CD14-positive monocyte (primary cell): ENCODE measurements at regions not wholly inside any gene's neighbourhood (a gene's known extent, or its start where the extent isn't known, plus 50 kb on each side); places are given as distances from the start of the nearest gene placed in this dataset.

Source experiments
- DNase-seq, 3 donors: peaks; one replicate each; pipeline ENCODE4 v3.0.0-alpha.2; 2011 to 2022
- H2AFZ ChIP-seq: 2 replicates; pipeline ENCODE4 v1.6.0; 2012; ENCODE audit warnings: mild to moderate bottlenecking, low read depth, low read length, inconsistent platforms; ENCODE audit not compliant: insufficient read depth, poor library complexity, severe bottlenecking
- H3K27ac ChIP-seq, 2 donors: 1 replicate in 1 of 2; 2 replicates in 1 of 2; pipeline ENCODE4 v1.5.1; 2012 to 2013; ENCODE audit warnings: low read length in 2 of 2, control low read depth in 1 of 2, inconsistent platforms in 1 of 2, low read depth in 1 of 2, mild to moderate bottlenecking in 1 of 2
- H3K27me3 ChIP-seq, 2 donors: one replicate each; pipeline versions ENCODE4 v1.6.0 to v1.6.1; 2011 to 2013; ENCODE audit warnings: low read length in 2 of 2; ENCODE audit not compliant: control insufficient read depth in 2 of 2, insufficient read depth in 2 of 2
- H3K36me3 ChIP-seq, 2 donors: replicated peaks in 1 of 2; 1 replicate in 1 of 2; 2 replicates in 1 of 2; pipeline versions ENCODE4 v1.5.1 to v1.6.1; 2012 to 2013; ENCODE audit warnings: low read length in 2 of 2, control low read depth in 1 of 2, inconsistent platforms in 1 of 2, mild to moderate bottlenecking in 1 of 2; ENCODE audit not compliant: insufficient read depth in 2 of 2, control insufficient read depth in 1 of 2
- H3K4me1 ChIP-seq, 2 donors: 1 replicate in 1 of 2; 2 replicates in 1 of 2; pipeline versions ENCODE4 v1.5.1 to v1.6.1; 2012 to 2013; ENCODE audit warnings: low read length in 2 of 2, control low read depth in 1 of 2, inconsistent platforms in 1 of 2, mild to moderate bottlenecking in 1 of 2, moderate library complexity in 1 of 2; ENCODE audit not compliant: insufficient read depth in 2 of 2, control insufficient read depth in 1 of 2
- H3K4me2 ChIP-seq: replicated peaks from 2 replicates; pipeline ENCODE3; 2012; ENCODE audit warnings: low read length, moderate library complexity, mild to moderate bottlenecking; ENCODE audit not compliant: poor library complexity, severe bottlenecking; ENCODE audit errors: extremely low read depth
- H3K4me3 ChIP-seq, 3 experiments: fragments of 200-600 bp in 1 of 3; sonication (generic) in 1 of 3; replicated peaks in 1 of 3; 1 replicate in 2 of 3; 2 replicates in 1 of 3; pipeline ENCODE4 v1.5.1; 2011 to 2013; ENCODE audit warnings: low read length in 3 of 3, mild to moderate bottlenecking in 3 of 3, control low read depth in 2 of 3, low read depth in 2 of 3, inconsistent platforms in 1 of 3, moderate library complexity in 1 of 3
- H3K79me2 ChIP-seq: 2 replicates; pipeline ENCODE4 v1.6.0; 2012; ENCODE audit warnings: mild to moderate bottlenecking, control low read depth, inconsistent platforms, low read length, moderate library complexity; ENCODE audit not compliant: insufficient read depth
- H3K9ac ChIP-seq: 2 replicates; pipeline ENCODE4 v1.6.0; 2017; ENCODE audit warnings: low read length, mild to moderate bottlenecking; ENCODE audit not compliant: insufficient read depth, poor library complexity, severe bottlenecking
- H3K9me3 ChIP-seq, 2 donors: replicated peaks in 1 of 2; 1 replicate in 1 of 2; 2 replicates in 1 of 2; pipeline versions ENCODE4 v1.5.1 to v1.6.1; 2012 to 2013; ENCODE audit warnings: low read length in 2 of 2, control low read depth in 1 of 2; ENCODE audit not compliant: control insufficient read depth in 1 of 2, insufficient read depth in 1 of 2
- H4K20me1 ChIP-seq: 2 replicates; pipeline ENCODE4 v1.6.0; 2012; ENCODE audit warnings: mild to moderate bottlenecking, low read length, control low read depth, moderate library complexity; ENCODE audit not compliant: insufficient read depth
- H3K27ac Mint-ChIP-seq, 7 donors: one replicate each; pipeline ENCODE4 v1.8.0; 2020; ENCODE audit warnings: mild to moderate bottlenecking in 7 of 7, mixed read lengths in 7 of 7, moderate library complexity in 6 of 7, inconsistent platforms in 2 of 7
- H3K27me3 Mint-ChIP-seq, 3 donors: one replicate each; pipeline ENCODE4 v1.8.0; 2021 to 2022; ENCODE audit warnings: low read depth in 3 of 3, mild to moderate bottlenecking in 3 of 3, mixed read lengths in 3 of 3, moderate library complexity in 3 of 3, inconsistent platforms in 1 of 3
- H3K36me3 Mint-ChIP-seq, 2 donors: one replicate each; pipeline ENCODE4 v1.8.0; 2020; ENCODE audit warnings: mixed read lengths in 2 of 2, inconsistent platforms in 1 of 2, mild to moderate bottlenecking in 1 of 2
- H3K4me1 Mint-ChIP-seq: one replicate; pipeline ENCODE4 v1.8.0; 2020; ENCODE audit warnings: mild to moderate bottlenecking, mixed read lengths
- H3K4me3 Mint-ChIP-seq, 2 donors: one replicate each; pipeline ENCODE4 v1.8.0; 2020; ENCODE audit warnings: mild to moderate bottlenecking in 2 of 2, mixed read lengths in 2 of 2, moderate library complexity in 1 of 2
- H3K9me3 Mint-ChIP-seq, 7 donors: one replicate each; pipeline ENCODE4 v1.8.0; 2020 to 2022; ENCODE audit warnings: mixed read lengths in 7 of 7, mild to moderate bottlenecking in 6 of 7, moderate library complexity in 6 of 7, inconsistent platforms in 2 of 7
- CTCF ChIP-seq: fragments of 200-600 bp; IDR thresholded peaks from one replicate; pipeline ENCODE4 v1.8.0; 2022; ENCODE audit warnings: antibody characterized with exemption, mild to moderate bottlenecking
- WGBS: methylation state at CpG from one replicate; pipeline ENCODE4 v1.1.5; 2013; ENCODE audit warnings: missing lambda C conversion rate; ENCODE audit not compliant: insufficient coverage; 5-methylcytosine and 5-hydroxymethylcytosine counted together
- intact Hi-C, 2 donors: fragments of 100-400 bp; cut with micrococcal nuclease; formaldehyde crosslinking; loops; one replicate each; pipeline versions ENCODE4 v1.15.0 to v1.15.1; 2023

- peaks cover 0 to 1% of the 10 kb centered on the region in 2 donors for H3K9me3 ChIP-seq
- Mint-ChIP-seq H3K4me3 (no peak overlapping the region), H3K27me3 (peaks cover 0 to 3% (median 0%) of the 10 kb centered on the region in 3 donors), H3K9me3 (peaks cover 0 to 6% (median under 1%) of the 10 kb centered on the region in 7 donors), H3K27ac (no peak overlapping the region), H3K36me3 (no peaks in the 10 kb centered on the region), H3K4me1 (no peaks in the 10 kb centered on the region)
- H3K4me2 ChIP-seq, result no peak overlapping the region
- no peak overlapping the region for H3K9ac ChIP-seq
- no peak overlapping the region for H2AFZ ChIP-seq
- no peaks in the 10 kb centered on the region for H3K36me3 ChIP-seq
- no peaks in the 10 kb centered on the region for H3K79me2 ChIP-seq
- WGBS, result 94% methylated on average over 2 of the region's 2 CpGs
- no peak for DNase-seq
- no peaks in the 10 kb centered on the region for H3K27me3 ChIP-seq
- no peak overlapping the region for H3K27ac ChIP-seq
- H4K20me1 ChIP-seq, result no peaks in the 10 kb centered on the region
- no peak for TF ChIP-seq CTCF
- no peak overlapping the region for H3K4me3 ChIP-seq
- no peaks in the 10 kb centered on the region for H3K4me1 ChIP-seq
- intact Hi-C loops, result loop anchor here in 1 of 2 donors (10.0 kb wide), 1 partner anchor 1565 kb away; no protein-coding TSS in a partner anchor
These were observed 584.8 kb downstream of the ETNK1 start for GRCh38 chr12:23209793-23210192.

- Histone ChIP-seq H2AFZ (no peak overlapping the region), H3K9me3 (peaks cover 3 to 8% of the 10 kb centered on the region in 2 donors), H3K27ac (no peak overlapping the region), H3K27me3 (no peaks in the 10 kb centered on the region), H4K20me1 (no peaks in the 10 kb centered on the region), H3K36me3 (no peaks in the 10 kb centered on the region), H3K4me1 (no peaks in the 10 kb centered on the region), H3K4me3 (no peak overlapping the region), H3K9ac (no peak overlapping the region), H3K79me2 (no peaks in the 10 kb centered on the region), H3K4me2 (no peak overlapping the region)
- Mint-ChIP-seq H3K9me3 (peaks cover 3 to 11% (median 7%) of the 10 kb centered on the region in 7 donors), H3K4me1 (no peaks in the 10 kb centered on the region), H3K27me3 (peaks cover 0 to 3% (median 0%) of the 10 kb centered on the region in 3 donors), H3K36me3 (no peaks in the 10 kb centered on the region), H3K27ac (no peak overlapping the region), H3K4me3 (no peak overlapping the region)
- no peak for DNase-seq
- TF ChIP-seq CTCF, result no peak
- 100% methylated on average over 1 of the region's 4 CpGs for WGBS
- intact Hi-C loops, result no loop called here
These were observed 585.6 kb downstream of the ETNK1 start for GRCh38 chr12:23210573-23210972.
